T-helper 17 cell (primary cell): ENCODE measurements at regions not wholly inside any gene's neighbourhood (a gene's known extent, or its start where the extent isn't known, plus 50 kb on each side); places are given as distances from the start of the nearest gene placed in this dataset.

Experiments
- ATAC-seq: fragments of 150-1000 bp; cut with Tn5 transposase; 2 replicates; pipeline ENCODE4 v1.10.0; 2021; ENCODE audit warnings: mild to moderate bottlenecking, moderate library complexity
- DNase-seq, 3 donors: peaks; one replicate each; pipeline versions ENCODE4 v3.0.0 to v3.0.0-alpha.2; 2020 to 2021
- H3K9me3 ChIP-seq: one replicate; pipeline ENCODE4 v1.7.0; 2013; ENCODE audit warnings: low read length, mild to moderate bottlenecking; ENCODE audit not compliant: control insufficient read depth, poor library complexity, severe bottlenecking
- H3K27ac Mint-ChIP-seq: one replicate; pipeline ENCODE4 v1.8.0; 2022; ENCODE audit warnings: mild to moderate bottlenecking, moderate library complexity, mixed read lengths
- H3K27me3 Mint-ChIP-seq: one replicate; pipeline ENCODE4 v1.8.0; 2022; ENCODE audit warnings: mixed read lengths
- H3K36me3 Mint-ChIP-seq: one replicate; pipeline ENCODE4 v1.8.0; 2022; ENCODE audit warnings: low read depth, mixed read lengths
- H3K4me1 Mint-ChIP-seq: one replicate; pipeline ENCODE4 v1.8.0; 2022; ENCODE audit warnings: mild to moderate bottlenecking, mixed read lengths
- H3K4me3 Mint-ChIP-seq: one replicate; pipeline ENCODE4 v1.8.0; 2022; ENCODE audit warnings: mild to moderate bottlenecking, moderate library complexity, mixed read lengths

DNA sequence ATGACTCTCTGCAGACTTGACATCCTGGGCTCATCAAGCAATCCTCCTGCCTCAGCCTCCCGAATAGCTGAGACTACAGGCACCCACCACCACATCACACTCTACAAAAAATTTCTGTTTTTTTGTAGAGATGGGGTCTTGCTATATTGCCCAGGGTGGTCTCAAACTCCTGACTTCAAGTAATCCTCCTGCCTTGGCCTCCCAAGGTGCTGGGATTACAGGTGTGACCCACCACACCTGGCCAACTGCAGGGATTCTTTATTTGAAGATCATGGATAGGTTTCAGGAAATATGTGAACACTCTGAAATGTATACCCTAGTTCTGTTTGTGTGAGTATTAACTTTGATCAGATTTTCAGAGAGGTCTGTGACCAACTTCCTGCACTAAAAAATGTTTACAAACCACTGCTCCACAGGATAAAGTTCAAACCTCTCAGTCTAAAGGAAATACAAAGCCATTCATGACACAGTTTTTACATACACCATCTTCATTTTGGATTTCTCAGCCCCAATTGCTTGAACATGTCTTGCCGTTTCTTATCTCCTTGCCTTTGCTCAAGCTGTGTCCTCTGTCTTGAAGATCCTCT lies 252.3 kb upstream of the FGGY start:
- Mint-ChIP-seq H3K27me3 (no peaks in the 10 kb centered on the region), H3K4me3 (no peak overlapping the region), H3K36me3 (no peaks in the 10 kb centered on the region), H3K27ac (peak overlapping the region; percentile 71), H3K4me1 (peaks cover 24% of the 10 kb centered on the region)
- no peaks in the 10 kb centered on the region for H3K9me3 ChIP-seq
- DNase-seq = no peak
- no peak for ATAC-seq

DNA sequence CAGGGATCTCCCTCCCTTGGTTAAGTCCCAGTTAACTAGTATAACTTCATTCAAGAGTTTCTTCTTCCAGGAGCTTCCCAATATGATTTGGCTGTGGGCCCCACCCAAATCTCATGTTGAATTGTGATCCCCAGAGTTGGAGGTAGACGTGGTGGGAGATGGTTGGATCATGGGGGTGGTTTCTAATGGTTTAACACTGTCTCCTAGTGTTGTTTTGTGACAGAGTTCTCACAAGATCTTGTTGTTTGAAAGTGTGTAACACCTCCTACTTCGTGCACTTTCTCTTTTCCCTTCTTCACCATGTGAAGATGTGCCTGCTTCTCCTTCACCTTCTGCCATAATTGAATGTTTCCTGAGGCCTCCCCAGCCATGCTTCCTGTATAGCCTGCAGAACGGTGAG lies 251.8 kb upstream of the FGGY start:
- Mint-ChIP-seq H3K4me1 (peaks cover 24% of the 10 kb centered on the region), H3K36me3 (no peaks in the 10 kb centered on the region), H3K27me3 (no peaks in the 10 kb centered on the region), H3K27ac (peak overlapping the region; percentile 71), H3K4me3 (peak overlapping the region; percentile 1)
- DNase-seq = no peak
- no peaks in the 10 kb centered on the region for H3K9me3 ChIP-seq
- no peak for ATAC-seq

DNA sequence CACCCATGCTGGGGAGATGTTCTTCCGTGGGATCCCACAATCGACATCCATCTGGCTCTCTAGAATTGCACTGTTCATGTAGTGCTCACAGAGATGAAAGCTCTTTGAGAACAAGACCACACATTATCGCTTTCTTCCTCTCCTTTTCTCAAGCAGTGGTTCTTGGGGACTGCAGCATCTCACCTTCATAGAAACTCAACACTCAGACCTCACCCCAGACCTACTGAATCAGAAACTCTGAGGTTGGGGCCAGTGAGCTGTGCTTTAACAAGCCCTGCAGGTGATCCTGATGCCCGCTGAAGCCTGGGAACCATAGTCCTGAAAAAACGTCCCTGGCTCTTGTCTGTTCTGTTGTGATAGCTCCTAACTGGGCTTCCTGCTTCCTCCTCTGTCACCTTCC lies 251.3 kb upstream of the FGGY start:
- Mint-ChIP-seq H3K36me3 (no peaks in the 10 kb centered on the region), H3K4me3 (peak overlapping the region; percentile 8), H3K27me3 (no peaks in the 10 kb centered on the region), H3K4me1 (peaks cover 24% of the 10 kb centered on the region), H3K27ac (peak overlapping the region; percentile 71)
- DNase-seq = no peak
- no peaks in the 10 kb centered on the region for H3K9me3 ChIP-seq
- ATAC-seq = no peak

DNA sequence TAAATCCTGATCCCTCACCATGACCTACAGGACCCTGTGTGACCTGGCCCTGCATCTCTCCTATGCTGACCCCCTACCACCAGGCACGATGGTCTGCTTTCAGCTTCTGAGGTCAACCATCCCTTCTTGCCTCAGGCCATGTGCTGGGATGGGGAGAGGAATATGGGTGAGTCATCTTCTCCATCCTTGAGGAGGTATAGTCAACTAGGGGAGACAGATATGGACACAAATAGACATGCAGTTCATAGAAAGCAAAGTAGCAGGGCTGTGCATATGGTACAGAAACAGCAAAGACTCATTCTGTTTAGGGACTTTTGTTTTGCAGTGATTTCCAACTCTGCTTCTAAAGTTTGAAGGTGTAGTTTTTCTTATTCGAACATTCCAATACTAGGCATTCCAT lies 250.8 kb upstream of the FGGY start:
- Mint-ChIP-seq H3K4me1 (peaks cover 24% of the 10 kb centered on the region), H3K36me3 (no peaks in the 10 kb centered on the region), H3K27ac (peak overlapping the region; percentile 71), H3K4me3 (peak overlapping the region; percentile 8), H3K27me3 (no peaks in the 10 kb centered on the region)
- H3K9me3 ChIP-seq = no peaks in the 10 kb centered on the region
- DNase-seq (no peak), ATAC-seq (no peak)

DNA sequence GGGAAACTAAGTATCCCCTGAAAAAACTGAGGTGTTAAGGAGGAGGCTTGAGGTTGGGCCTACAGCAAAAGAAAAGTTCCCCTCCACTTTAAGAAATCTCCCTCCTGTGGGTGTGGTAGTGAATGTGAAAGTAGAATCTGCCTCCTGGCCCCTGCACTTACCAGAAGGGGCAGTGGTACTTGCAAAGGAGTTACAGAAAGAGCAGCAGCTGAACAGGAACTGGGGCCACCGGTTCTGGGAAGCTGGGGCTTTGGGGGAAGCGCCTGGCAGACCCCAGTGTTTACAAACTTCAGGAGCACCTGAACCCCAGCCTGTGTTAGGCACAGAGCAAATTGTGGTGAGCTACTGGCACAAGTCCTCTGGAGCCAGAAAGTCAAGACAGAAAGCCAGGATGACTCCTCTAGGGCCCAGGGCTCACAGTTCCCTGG lies 250.2 kb upstream of the FGGY start:
- peaks cover 24% of the 10 kb centered on the region for H3K4me1 Mint-ChIP-seq
- DNase-seq (no peak), ATAC-seq (peak; percentile 84)
- H3K27ac Mint-ChIP-seq = peak overlapping the region; percentile 30
- H3K27me3 Mint-ChIP-seq = no peaks in the 10 kb centered on the region
- peak overlapping the region; percentile 70 for H3K4me3 Mint-ChIP-seq
- no peaks in the 10 kb centered on the region for H3K9me3 ChIP-seq
- H3K36me3 Mint-ChIP-seq = no peaks in the 10 kb centered on the region

DNA sequence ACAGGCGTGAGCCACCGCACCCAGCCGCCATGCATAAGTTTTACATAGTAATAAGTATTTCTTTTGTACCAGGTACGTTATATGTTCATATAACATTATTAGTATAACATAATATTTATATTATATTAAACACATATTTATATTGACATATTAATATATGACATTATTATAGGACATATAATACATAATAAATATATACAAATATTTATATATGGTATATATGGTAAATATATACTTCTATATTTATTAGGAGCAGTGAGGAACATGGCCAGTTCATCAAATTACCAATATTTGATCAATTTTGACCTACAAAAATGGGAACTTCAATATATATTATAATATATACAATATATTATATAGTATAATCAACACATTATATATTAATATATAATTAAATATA lies 245.9 kb upstream of the FGGY start:
- H3K27me3 Mint-ChIP-seq = no peaks in the 10 kb centered on the region
- H3K4me1 Mint-ChIP-seq = peaks cover 9% of the 10 kb centered on the region
- no peaks in the 10 kb centered on the region for H3K36me3 Mint-ChIP-seq
- DNase-seq = no peak
- no peak for ATAC-seq
- H3K9me3 ChIP-seq = no peaks in the 10 kb centered on the region
- H3K4me3 Mint-ChIP-seq = no peak overlapping the region
- H3K27ac Mint-ChIP-seq = no peak overlapping the region

DNA sequence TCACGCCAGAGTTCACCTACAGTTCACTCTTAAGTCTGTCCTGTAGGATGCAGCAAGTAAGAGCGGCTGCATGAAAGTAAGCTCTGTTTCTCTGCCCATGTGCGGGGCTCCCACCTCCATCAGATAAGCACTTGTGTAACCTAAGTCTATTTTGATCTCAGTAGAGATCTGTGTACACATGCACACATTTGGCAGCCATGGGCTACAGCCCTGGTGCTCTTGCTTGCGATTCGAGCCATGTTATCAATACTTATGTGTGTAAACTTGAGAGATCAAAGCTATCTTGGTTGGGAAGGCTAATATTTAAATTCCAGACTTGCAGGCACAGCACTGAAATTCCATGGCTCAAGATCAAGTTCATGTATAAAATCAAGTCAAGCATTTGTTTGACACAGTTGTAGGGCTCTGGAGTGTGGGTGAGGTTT lies 244.7 kb upstream of the FGGY start:
- Mint-ChIP-seq H3K4me1 (peaks cover 3% of the 10 kb centered on the region), H3K4me3 (no peak overlapping the region), H3K27me3 (peaks cover 3% of the 10 kb centered on the region), H3K27ac (no peak overlapping the region), H3K36me3 (no peaks in the 10 kb centered on the region)
- ATAC-seq (no peak), DNase-seq (no peak)
- no peaks in the 10 kb centered on the region for H3K9me3 ChIP-seq

DNA sequence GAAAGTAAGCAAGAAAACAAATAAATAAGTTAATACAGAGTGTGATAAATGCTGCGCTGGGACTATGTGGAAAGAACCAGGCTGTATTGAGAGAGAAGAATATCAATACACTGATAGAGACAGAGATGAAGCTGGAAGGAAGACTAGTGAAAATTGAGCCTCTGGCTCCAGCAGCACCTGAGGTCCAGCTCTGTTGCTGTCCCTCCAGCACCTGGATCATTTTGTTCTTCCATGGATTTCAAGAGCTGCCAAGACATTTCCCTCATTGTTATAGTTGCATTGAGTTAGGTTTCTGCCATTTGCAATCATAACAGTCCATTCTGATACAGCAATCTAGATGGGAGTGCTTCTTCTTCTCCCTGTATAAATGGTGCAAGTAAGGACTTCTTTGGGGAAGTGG lies 242.7 kb upstream of the FGGY start:
- peaks cover 5% of the 10 kb centered on the region for H3K4me1 Mint-ChIP-seq
- H3K27ac Mint-ChIP-seq = no peak overlapping the region
- H3K9me3 ChIP-seq = no peaks in the 10 kb centered on the region
- ATAC-seq = no peak
- H3K27me3 Mint-ChIP-seq = peaks cover 8% of the 10 kb centered on the region
- peaks cover 3% of the 10 kb centered on the region for H3K36me3 Mint-ChIP-seq
- DNase-seq = no peak
- no peak overlapping the region for H3K4me3 Mint-ChIP-seq

DNA sequence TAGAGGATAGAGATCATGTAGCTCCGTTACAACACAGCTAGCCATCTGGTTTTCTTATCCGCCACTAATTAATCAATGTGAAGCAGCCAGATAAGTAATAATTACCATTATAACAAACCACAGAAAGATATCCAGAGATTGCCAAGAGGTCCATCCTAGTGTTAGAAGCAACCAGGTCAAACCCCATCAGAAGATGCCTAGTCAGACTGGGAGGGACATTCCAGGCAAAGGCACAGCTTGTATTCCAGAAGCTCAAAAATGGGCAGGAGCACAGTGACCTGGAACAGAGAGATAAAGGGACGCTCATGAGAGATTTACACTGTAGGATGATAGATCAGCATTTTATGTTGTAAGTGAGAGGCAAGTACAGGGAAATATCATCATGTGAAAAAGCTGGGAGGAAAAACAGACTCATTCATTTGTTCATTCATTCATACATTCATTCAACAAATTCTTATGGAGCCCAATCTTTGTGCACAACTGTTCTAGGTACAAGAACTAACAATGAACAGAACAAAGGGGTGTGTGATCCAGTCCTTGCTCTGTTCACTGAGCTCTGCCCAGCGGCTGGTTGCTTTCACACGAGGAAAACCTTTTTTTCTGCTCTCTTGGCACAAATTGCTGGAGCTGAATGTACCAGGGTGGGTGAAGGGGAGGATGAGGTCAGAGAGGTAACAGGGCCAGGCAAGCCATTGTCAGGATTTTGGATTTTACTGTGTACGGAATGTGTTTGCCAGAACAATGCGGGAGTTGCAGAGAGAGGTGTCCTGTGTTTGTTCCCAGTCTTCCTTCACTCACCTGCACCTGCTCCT lies 240.8 kb upstream of the FGGY start:
- H3K9me3 ChIP-seq = no peaks in the 10 kb centered on the region
- H3K4me3 Mint-ChIP-seq = no peak overlapping the region
- H3K36me3 Mint-ChIP-seq = peaks cover 5% of the 10 kb centered on the region
- ATAC-seq (no peak), DNase-seq (no peak)
- peaks cover 8% of the 10 kb centered on the region for H3K27me3 Mint-ChIP-seq
- H3K27ac Mint-ChIP-seq = no peak overlapping the region
- peaks cover 5% of the 10 kb centered on the region for H3K4me1 Mint-ChIP-seq

DNA sequence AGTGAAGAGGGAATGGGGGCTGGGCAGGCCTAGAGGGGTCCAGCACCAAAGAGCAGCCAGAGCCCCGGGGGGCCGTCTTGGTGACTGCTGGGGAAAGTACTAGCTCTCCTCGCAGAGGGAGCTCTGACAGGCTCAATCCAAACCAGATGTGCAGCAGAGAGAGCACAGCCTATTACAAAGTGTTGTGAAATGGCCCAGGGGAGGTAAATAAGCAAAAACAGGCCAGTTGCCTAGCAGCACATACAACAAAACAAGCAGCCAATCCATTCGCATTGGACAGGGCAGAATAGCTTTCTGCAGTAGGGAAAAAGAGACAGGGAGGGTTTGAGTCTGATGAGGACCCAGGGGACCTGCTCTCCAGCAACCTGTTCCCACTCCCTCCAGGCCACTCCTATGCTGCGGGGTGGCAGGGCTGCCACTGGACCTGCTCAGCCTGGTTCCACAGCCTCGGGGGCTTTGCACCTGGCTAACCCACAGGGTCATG lies 239.6 kb upstream of the FGGY start:
- Mint-ChIP-seq H3K27me3 (peaks cover 8% of the 10 kb centered on the region), H3K36me3 (peaks cover 6% of the 10 kb centered on the region), H3K27ac (no peak overlapping the region), H3K4me1 (peaks cover 8% of the 10 kb centered on the region), H3K4me3 (peak overlapping the region; percentile 5)
- ATAC-seq (peak; percentile 30), DNase-seq (no peak)
- no peaks in the 10 kb centered on the region for H3K9me3 ChIP-seq

DNA sequence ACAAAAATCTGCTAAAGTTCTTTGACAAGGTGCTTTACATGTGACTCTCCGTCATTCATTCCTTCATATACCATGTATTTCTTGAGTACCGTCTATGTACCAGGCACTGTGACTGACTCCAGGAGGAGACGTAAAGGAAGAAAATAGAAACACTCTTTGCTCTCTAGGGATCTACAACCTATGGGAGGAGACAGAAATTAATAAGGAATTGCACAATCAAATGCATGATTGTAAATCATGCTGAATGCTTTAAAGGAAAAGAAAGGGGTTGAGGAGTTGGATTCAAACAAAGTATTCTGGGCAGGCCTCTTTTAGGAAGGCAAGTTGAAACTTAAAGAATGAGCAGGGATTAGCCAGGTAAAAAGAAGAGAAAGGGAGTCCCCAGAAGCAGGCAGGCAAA lies 239.1 kb upstream of the FGGY start:
- ATAC-seq (no peak), DNase-seq (no peak)
- Mint-ChIP-seq H3K4me1 (peaks cover 8% of the 10 kb centered on the region), H3K27ac (no peak overlapping the region), H3K36me3 (peaks cover 6% of the 10 kb centered on the region), H3K4me3 (no peak overlapping the region), H3K27me3 (peaks cover 8% of the 10 kb centered on the region)
- H3K9me3 ChIP-seq = no peaks in the 10 kb centered on the region

DNA sequence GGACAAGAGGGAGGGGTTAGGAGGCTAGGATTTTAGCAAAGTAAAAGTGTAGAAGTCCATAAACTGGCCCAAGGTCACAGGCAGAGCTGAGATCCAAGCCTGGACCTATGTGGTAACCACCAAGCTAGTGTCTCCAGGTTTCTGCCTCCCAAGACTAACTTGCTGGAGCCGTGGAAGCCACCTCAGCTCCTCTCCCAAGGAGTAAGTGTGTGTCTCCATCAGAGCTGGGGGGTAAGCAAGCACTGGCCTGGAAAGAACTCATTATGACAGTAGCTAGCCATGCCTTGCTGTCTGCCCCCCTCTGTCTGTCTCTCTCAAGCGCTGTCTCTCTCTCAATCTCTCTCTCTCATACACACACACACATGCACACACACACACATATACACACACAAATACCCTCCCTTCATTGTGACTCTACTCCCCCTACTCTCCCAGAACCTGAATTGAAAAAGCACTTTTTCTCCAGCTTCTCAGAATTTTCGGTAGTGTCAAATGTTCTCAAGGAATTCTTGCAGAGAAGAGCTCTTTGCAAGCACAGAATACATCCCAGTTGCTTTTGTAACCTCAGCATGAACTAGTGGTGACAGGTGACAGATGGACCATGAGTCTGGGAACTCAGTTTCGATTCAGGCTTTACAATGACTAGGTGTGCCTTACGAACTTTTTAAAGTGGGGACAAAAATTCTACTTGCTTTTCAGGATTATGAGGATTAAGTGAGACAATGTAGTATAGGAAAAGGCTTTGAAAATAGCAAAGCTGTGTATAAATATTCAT lies 238.0 kb upstream of the FGGY start:
- peaks cover 8% of the 10 kb centered on the region for H3K27me3 Mint-ChIP-seq
- ATAC-seq = no peak

DNA sequence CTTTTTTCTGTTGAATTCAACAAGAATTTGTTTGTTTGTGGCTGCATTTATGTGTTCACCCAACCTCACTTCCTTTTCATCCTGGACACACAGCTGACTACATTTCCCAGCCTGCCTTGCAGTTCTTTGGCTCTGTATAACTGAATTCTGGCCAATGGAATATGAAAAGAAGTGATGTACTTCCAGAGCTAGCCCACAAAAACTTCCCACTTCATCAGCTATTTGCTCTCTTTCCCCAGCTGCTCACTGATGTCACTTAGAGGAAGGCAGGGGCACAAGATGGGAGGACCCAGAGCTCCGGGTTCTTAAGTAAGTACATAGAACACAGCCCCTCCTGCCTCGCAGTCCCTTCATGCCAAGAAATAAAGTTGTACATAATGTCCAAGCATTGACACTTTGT lies 235.0 kb upstream of the FGGY start:
- DNase-seq (no peak), ATAC-seq (no peak)
- H3K4me1 Mint-ChIP-seq = peaks cover 18% of the 10 kb centered on the region
- H3K4me3 Mint-ChIP-seq = no peak overlapping the region
- H3K27ac Mint-ChIP-seq = no peak overlapping the region
- H3K36me3 Mint-ChIP-seq = peaks cover 6% of the 10 kb centered on the region
- H3K27me3 Mint-ChIP-seq = peaks cover 8% of the 10 kb centered on the region
- H3K9me3 ChIP-seq = no peaks in the 10 kb centered on the region

More for the DNA sequence above, 238.0 kb upstream of the FGGY start:
- H3K9me3 ChIP-seq = no peaks in the 10 kb centered on the region
- Mint-ChIP-seq H3K36me3 (peaks cover 6% of the 10 kb centered on the region), H3K27ac (no peak overlapping the region), H3K4me3 (no peak overlapping the region), H3K4me1 (peaks cover 15% of the 10 kb centered on the region)
- no peak for DNase-seq
